Neural progenitor cell (in vitro differentiated cells): ENCODE measurements at regions not wholly inside any gene's neighbourhood (a gene's known extent, or its start where the extent isn't known, plus 50 kb on each side); places are given as distances from the start of the nearest gene placed in this dataset.

Source experiments
- EZH2 ChIP-seq: fragments of 200-600 bp; sonication (generic); IDR thresholded peaks from 2 replicates; pipeline ENCODE4 v1.6.1; 2017; ENCODE audit warnings: antibody characterized with exemption, mild to moderate bottlenecking, moderate library complexity
- TF ChIP-seq, protein P1 (sequence below): fragments of 200-600 bp; sonication (generic); IDR thresholded peaks from 2 replicates; pipeline ENCODE4 v1.5.1; 2017; ENCODE audit warnings: antibody characterized with exemption, mild to moderate bottlenecking

DNA sequence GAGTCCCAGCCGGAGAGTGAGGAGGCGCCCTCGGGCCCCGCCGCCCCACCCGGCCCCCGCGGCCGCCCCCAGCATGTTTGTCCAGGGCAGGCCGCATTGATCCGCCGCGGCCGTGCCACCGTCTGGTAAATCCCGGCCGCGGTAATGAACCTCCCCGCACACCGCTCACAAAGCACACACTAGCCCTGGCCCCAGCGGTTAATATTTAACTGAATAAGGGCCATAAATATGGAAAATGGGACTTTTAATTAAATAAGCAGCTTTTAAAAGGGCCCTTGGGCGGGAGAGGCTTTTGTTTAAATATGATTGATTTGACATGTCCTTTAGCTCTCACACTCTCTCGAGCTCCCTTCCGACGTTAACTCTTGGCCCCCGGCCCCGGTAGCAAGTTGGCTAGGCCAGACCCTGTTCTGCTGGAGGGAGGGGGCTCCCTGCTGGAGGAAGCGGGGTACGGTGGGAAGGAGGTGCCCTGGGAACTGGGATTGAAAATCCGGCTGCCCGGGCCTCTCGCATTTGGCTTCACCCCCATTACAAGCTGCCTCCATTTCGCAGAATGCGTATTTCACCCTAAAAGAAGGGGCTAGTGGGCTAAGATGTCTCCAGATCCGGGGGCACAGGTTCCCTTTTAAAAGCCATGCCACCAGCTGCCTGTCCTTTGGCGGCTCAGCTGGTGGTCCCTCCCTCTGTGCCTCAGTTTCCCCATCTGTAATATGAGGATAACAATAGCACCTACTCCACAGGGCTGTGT, 199.8 kb downstream of the RBM19 start:
- TF ChIP-seq, protein P1, sequence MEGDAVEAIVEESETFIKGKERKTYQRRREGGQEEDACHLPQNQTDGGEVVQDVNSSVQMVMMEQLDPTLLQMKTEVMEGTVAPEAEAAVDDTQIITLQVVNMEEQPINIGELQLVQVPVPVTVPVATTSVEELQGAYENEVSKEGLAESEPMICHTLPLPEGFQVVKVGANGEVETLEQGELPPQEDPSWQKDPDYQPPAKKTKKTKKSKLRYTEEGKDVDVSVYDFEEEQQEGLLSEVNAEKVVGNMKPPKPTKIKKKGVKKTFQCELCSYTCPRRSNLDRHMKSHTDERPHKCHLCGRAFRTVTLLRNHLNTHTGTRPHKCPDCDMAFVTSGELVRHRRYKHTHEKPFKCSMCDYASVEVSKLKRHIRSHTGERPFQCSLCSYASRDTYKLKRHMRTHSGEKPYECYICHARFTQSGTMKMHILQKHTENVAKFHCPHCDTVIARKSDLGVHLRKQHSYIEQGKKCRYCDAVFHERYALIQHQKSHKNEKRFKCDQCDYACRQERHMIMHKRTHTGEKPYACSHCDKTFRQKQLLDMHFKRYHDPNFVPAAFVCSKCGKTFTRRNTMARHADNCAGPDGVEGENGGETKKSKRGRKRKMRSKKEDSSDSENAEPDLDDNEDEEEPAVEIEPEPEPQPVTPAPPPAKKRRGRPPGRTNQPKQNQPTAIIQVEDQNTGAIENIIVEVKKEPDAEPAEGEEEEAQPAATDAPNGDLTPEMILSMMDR = no peak
- TF ChIP-seq EZH2 = no peak
